ENCODE measurements at regions not wholly inside any gene's neighbourhood (a gene's known extent, or its start where the extent isn't known, plus 50 kb on each side); places are given as distances from the start of the nearest gene placed in this dataset.

DNA sequence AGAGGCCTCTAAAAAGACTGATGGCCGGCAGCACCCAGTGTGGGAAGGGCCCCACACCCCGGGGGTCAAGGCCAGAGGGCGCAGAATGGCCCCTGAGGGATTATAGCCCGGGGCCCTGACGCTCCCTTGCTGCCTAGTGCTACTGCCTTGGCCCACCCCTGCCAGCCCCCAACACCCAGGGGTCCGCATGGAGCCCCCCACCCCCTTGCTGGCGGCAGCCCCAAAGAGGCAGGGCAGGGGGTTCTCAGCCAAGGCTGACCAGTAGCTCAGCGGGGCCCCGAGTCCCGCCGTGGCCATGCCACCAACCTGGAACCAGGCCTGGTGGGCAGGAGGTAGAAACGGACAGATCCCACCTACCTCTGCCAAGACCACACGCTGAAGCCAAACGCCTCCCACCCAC is 73.1 kb upstream of the FBRSL1 start:
- TF ChIP-seq, protein P1, sequence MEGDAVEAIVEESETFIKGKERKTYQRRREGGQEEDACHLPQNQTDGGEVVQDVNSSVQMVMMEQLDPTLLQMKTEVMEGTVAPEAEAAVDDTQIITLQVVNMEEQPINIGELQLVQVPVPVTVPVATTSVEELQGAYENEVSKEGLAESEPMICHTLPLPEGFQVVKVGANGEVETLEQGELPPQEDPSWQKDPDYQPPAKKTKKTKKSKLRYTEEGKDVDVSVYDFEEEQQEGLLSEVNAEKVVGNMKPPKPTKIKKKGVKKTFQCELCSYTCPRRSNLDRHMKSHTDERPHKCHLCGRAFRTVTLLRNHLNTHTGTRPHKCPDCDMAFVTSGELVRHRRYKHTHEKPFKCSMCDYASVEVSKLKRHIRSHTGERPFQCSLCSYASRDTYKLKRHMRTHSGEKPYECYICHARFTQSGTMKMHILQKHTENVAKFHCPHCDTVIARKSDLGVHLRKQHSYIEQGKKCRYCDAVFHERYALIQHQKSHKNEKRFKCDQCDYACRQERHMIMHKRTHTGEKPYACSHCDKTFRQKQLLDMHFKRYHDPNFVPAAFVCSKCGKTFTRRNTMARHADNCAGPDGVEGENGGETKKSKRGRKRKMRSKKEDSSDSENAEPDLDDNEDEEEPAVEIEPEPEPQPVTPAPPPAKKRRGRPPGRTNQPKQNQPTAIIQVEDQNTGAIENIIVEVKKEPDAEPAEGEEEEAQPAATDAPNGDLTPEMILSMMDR (conservative IDR thresholded peaks at IDR 0.05) = no peak
- TF ChIP-seq EZH2 (IDR thresholded peaks at IDR 0.05; ENCODE audit: low read depth) = no peak
